Upper lobe of left lung (tissue), 4 donors: ENCODE measurements at regions not wholly inside any gene's neighbourhood (a gene's known extent, or its start where the extent isn't known, plus 50 kb on each side); places are given as distances from the start of the nearest gene placed in this dataset.

Experiments
- CTCF ChIP-seq, 6 experiments: fragments of 450-650 bp in 4 of 6; fragments of 200-600 bp in 2 of 6; sonication (generic) in 2 of 6; IDR thresholded peaks; one replicate each; pipeline ENCODE4 v1.5.1; 2016 to 2019; ENCODE audit warnings: antibody characterized with exemption in 6 of 6
- POLR2A ChIP-seq, 4 donors: fragments of 450-650 bp; IDR thresholded peaks; one replicate each; pipeline ENCODE4 v1.5.1; 2016 to 2017; ENCODE audit warnings: antibody characterized with exemption in 4 of 4, mild to moderate bottlenecking in 2 of 4
- POLR2AphosphoS5 ChIP-seq, 2 donors: sonication (generic); formaldehyde crosslinking; IDR thresholded peaks; one replicate each; pipeline ENCODE4 v1.5.1; 2017; ENCODE audit warnings: antibody characterized with exemption in 2 of 2

- TF ChIP-seq POLR2A (IDR thresholded peaks at IDR 0.05) (no peak), CTCF (IDR thresholded peaks at IDR 0.05) (no peak), POLR2AphosphoS5 (IDR thresholded peaks at IDR 0.05) (no peak)
Observed at GRCh38 chrX:124804962-124805361, 458.6 kb downstream of the SH2D1A start.
